MCF 10A (cell line): ENCODE measurements at regions not wholly inside any gene's neighbourhood (a gene's known extent, or its start where the extent isn't known, plus 50 kb on each side); places are given as distances from the start of the nearest gene placed in this dataset.
"Not testable (repeated sequence)": the region's sequence is repeated elsewhere in the genome, so short reads cannot be mapped to it uniquely, and the experiment has no call there.

ENCODE experiments used
- BruUV-seq: library from RNA; stranded (reverse); fragments of 400-500 nt; replicated peaks from 2 replicates; lab custom pipeline; 2021; lab: Mats Ljungman, UMichigan
- CTCF ChIA-PET: fragments of 300-600 bp; sonication (Branson Sonifier 250); formaldehyde crosslinking; extraction: SDS; loops from one replicate; lab custom pipeline; 2021; ENCODE audit warnings: antibody characterized with exemption, inconsistent platforms; lab: Yijun Ruan, JAX
- POLR2A ChIA-PET: fragments of 300-600, 350-650 bp; sonication (Branson Sonifier 250); formaldehyde crosslinking; extraction: SDS; loops from one replicate; lab custom pipeline; 2020; ENCODE audit warnings: antibody characterized with exemption, inconsistent platforms; lab: Yijun Ruan, JAX
- DNase-seq: peaks from one replicate; pipeline ENCODE4 v3.0.0-alpha.2; 2018; ENCODE audit not compliant: unreplicated experiment
- H3K27ac Mint-ChIP-seq: one replicate; pipeline ENCODE4 v1.8.0; 2022; ENCODE audit warnings: mild to moderate bottlenecking, low read depth, mixed read lengths; ENCODE audit not compliant: unreplicated experiment
- H3K27me3 Mint-ChIP-seq: one replicate; pipeline ENCODE4 v1.8.0; 2022; ENCODE audit warnings: mixed read lengths; ENCODE audit not compliant: insufficient read depth, unreplicated experiment
- H3K36me3 Mint-ChIP-seq: one replicate; pipeline ENCODE4 v1.8.0; 2022; ENCODE audit warnings: mild to moderate bottlenecking, moderate library complexity, mixed read lengths; ENCODE audit not compliant: insufficient read depth, unreplicated experiment
- H3K4me1 Mint-ChIP-seq: one replicate; pipeline ENCODE4 v1.8.0; 2022; ENCODE audit warnings: mixed read lengths; ENCODE audit not compliant: insufficient read depth, unreplicated experiment
- H3K4me3 Mint-ChIP-seq: one replicate; pipeline ENCODE4 v1.8.0; 2022; ENCODE audit warnings: mild to moderate bottlenecking, moderate library complexity, mixed read lengths; ENCODE audit not compliant: unreplicated experiment
- H3K9me3 Mint-ChIP-seq: one replicate; pipeline ENCODE4 v1.8.0; 2022; ENCODE audit warnings: mixed read lengths; ENCODE audit not compliant: unreplicated experiment
- intact Hi-C: fragments of 100-400 bp; cut with micrococcal nuclease; formaldehyde crosslinking; loops from 2 replicates; pipeline ENCODE4 v1.14.1; 2022
- TF ChIP-seq, protein P1 (sequence below): fragments of 200-600 bp; IDR thresholded peaks from one replicate; pipeline ENCODE4 v1.8.0; 2022; ENCODE audit warnings: antibody characterized with exemption, mild to moderate bottlenecking; ENCODE audit not compliant: unreplicated experiment

- Mint-ChIP-seq H3K4me1 (no peaks in the 10 kb centered on the region), H3K27ac (no peak overlapping the region), H3K27me3 (peaks cover 32% of the 10 kb centered on the region), H3K4me3 (no peak overlapping the region), H3K9me3 (no peaks in the 10 kb centered on the region), H3K36me3 (no peaks in the 10 kb centered on the region)
- intact Hi-C loops = no loop called here
- TF ChIP-seq, protein P1, sequence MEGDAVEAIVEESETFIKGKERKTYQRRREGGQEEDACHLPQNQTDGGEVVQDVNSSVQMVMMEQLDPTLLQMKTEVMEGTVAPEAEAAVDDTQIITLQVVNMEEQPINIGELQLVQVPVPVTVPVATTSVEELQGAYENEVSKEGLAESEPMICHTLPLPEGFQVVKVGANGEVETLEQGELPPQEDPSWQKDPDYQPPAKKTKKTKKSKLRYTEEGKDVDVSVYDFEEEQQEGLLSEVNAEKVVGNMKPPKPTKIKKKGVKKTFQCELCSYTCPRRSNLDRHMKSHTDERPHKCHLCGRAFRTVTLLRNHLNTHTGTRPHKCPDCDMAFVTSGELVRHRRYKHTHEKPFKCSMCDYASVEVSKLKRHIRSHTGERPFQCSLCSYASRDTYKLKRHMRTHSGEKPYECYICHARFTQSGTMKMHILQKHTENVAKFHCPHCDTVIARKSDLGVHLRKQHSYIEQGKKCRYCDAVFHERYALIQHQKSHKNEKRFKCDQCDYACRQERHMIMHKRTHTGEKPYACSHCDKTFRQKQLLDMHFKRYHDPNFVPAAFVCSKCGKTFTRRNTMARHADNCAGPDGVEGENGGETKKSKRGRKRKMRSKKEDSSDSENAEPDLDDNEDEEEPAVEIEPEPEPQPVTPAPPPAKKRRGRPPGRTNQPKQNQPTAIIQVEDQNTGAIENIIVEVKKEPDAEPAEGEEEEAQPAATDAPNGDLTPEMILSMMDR = no peak
- no TSS peak for BruUV-seq
- CTCF ChIA-PET = no interaction called here
- POLR2A ChIA-PET = no interaction called here
- DNase-seq = no peak
These were observed 863.9 kb upstream of the MANEA start for GRCh38 chr6:94713446-94713845.

DNA sequence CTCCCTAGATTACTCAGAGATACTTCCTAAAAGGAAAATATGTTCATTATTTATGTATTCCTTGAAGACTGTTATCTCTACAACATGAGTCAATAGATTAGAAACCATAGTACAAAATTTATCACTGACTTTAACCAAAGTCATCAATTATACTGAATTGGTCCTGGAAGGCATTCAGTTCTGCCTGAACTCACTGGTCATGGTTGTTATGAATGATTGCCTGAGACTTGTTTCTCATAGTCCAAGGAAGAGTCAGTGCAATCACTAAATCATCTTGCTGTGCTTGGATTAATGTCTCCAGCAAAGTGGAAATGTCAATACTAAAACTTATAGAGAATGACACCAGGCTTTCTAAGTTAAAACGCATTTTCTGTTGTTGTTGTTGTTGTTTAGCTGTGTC is 878.6 kb upstream of the MANEA start:
- no peak for DNase-seq
- POLR2A ChIA-PET = no interaction called here
- Mint-ChIP-seq H3K27me3 (peaks cover 60% of the 10 kb centered on the region), H3K9me3 (no peaks in the 10 kb centered on the region), H3K36me3 (no peaks in the 10 kb centered on the region), H3K4me1 (no peaks in the 10 kb centered on the region), H3K4me3 (no peak overlapping the region), H3K27ac (no peak overlapping the region)
- BruUV-seq = no TSS peak
- TF ChIP-seq, protein P1 = no peak
- intact Hi-C loops = no loop called here
- CTCF ChIA-PET = no interaction called here

GRCh38 chr6:94687255-94687654 is 890.1 kb upstream of the MANEA start:
- H3K36me3 Mint-ChIP-seq, H3K9me3 Mint-ChIP-seq, H3K27ac Mint-ChIP-seq, BruUV-seq, intact Hi-C loops, H3K4me1 Mint-ChIP-seq, H3K4me3 Mint-ChIP-seq, POLR2A ChIA-PET, DNase-seq: not testable (repeated sequence)
- peaks cover 26% of the 10 kb centered on the region for H3K27me3 Mint-ChIP-seq
- CTCF ChIA-PET = interaction anchor here (0.5 to 0.6 kb wide), 3 partner anchors 73 to 1804 kb away, joined by 3 to 5 read pairs (median 3); no protein-coding TSS in a partner anchor

DNA sequence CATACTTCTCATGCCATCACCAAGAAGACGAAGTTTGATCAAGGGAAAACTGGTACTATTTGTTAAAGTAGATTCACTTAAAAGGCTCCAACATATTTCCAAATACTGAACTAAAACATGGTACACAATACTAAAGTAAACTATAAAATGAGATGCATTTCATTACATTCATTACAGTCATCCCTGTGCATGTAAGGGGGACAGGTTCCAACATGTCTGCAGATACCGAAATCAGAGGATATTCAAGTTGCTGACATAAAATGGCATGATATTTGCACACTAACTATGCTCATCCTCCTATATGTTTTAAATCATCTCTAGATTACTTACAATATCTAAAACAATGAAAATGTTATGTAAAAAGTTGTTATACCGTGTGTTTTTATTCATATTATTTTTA is 893.9 kb upstream of the MANEA start:
- CTCF ChIA-PET = no interaction called here
- Mint-ChIP-seq H3K27ac (no peak overlapping the region), H3K27me3 (no peaks in the 10 kb centered on the region), H3K4me1 (no peaks in the 10 kb centered on the region), H3K4me3 (no peak overlapping the region), H3K9me3 (no peaks in the 10 kb centered on the region), H3K36me3 (no peaks in the 10 kb centered on the region)
- TF ChIP-seq, protein P1 = no peak
- POLR2A ChIA-PET = no interaction called here
- intact Hi-C loops = no loop called here
- no TSS peak for BruUV-seq
- DNase-seq = no peak

DNA sequence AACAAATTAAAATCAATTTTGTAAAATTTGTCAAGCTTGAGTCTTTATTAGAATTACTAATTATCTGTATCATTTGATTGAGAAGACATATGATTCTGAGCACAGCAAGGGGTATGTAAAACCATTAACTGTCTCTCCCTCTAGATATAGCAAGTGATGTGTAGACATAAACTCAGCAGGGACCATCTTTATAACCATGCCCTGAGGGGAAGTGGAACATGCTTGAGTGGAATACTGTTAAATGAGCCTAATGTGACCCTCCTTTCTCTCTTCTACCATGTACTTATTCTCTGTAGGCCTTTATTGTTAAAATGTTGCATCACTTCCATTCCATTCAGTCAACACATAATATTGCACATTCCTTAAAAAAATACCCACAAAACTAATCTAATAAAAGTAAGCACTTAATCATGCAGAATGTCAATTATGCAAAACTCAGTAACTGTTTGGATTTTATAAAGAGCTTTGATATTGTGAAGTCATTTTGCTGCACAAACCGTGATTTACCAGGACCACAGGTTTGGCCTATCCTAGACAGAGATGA is 896.6 kb upstream of the MANEA start:
- POLR2A ChIA-PET = no interaction called here
- CTCF ChIA-PET = no interaction called here
- Mint-ChIP-seq H3K27me3 (peaks cover 15% of the 10 kb centered on the region), H3K4me1 (no peaks in the 10 kb centered on the region), H3K9me3 (no peaks in the 10 kb centered on the region), H3K36me3 (no peaks in the 10 kb centered on the region), H3K27ac (no peak overlapping the region), H3K4me3 (no peak overlapping the region)
- intact Hi-C loops = no loop called here
- DNase-seq = no peak
- no TSS peak for BruUV-seq
- TF ChIP-seq, protein P1 = no peak
